ENCODE measurements at regions not wholly inside any gene's neighbourhood (a gene's known extent, or its start where the extent isn't known, plus 50 kb on each side); places are given as distances from the start of the nearest gene placed in this dataset.
A peak's percentile ranks its signal among the peaks of the same experiment; 100 is the strongest.

GRCh38 chr2:238654479-238655197 lies 193.2 kb upstream of the TWIST2 start:
- no peak for DNase-seq (ENCODE audit: low spot score)

GRCh38 chr2:238655198-238655860 lies 192.6 kb upstream of the TWIST2 start:
- DNase-seq (ENCODE audit: low spot score) = no peak

- no peak for DNase-seq (ENCODE audit: low spot score)
Measured at GRCh38 chr2:238655974-238656722, 191.7 kb upstream of the TWIST2 start.

- no peak for DNase-seq (ENCODE audit: low spot score)
Measured at GRCh38 chr2:238657132-238658053, 190.5 kb upstream of the TWIST2 start.

- no peak for DNase-seq (ENCODE audit: low spot score)
Measured at GRCh38 chr2:238658054-238658407, 189.9 kb upstream of the TWIST2 start.

GRCh38 chr2:238658820-238659219 lies 189.1 kb upstream of the TWIST2 start:
- no peak for DNase-seq (ENCODE audit: low spot score)

GRCh38 chr2:238659231-238659630 lies 188.7 kb upstream of the TWIST2 start:
- DNase-seq (ENCODE audit: low spot score) = no peak

GRCh38 chr2:238663586-238663985 lies 184.3 kb upstream of the TWIST2 start:
- DNase-seq (ENCODE audit: low spot score) = no peak

GRCh38 chr2:238665919-238666318 lies 182.0 kb upstream of the TWIST2 start:
- DNase-seq (ENCODE audit: low spot score) = no peak

GRCh38 chr2:238666543-238666942 lies 181.3 kb upstream of the TWIST2 start:
- DNase-seq (ENCODE audit: low spot score) = no peak

GRCh38 chr2:238667008-238667407 lies 180.9 kb upstream of the TWIST2 start:
- no peak for DNase-seq (ENCODE audit: low spot score)

GRCh38 chr2:238667639-238668038 lies 180.2 kb upstream of the TWIST2 start:
- no peak for DNase-seq (ENCODE audit: low spot score)

GRCh38 chr2:238668426-238668825 lies 179.5 kb upstream of the TWIST2 start:
- DNase-seq (ENCODE audit: low spot score) = peak; percentile 9

GRCh38 chr2:238669046-238669445 lies 178.8 kb upstream of the TWIST2 start:
- no peak for DNase-seq (ENCODE audit: low spot score)

GRCh38 chr2:238669581-238670080 lies 178.3 kb upstream of the TWIST2 start:
- DNase-seq (ENCODE audit: low spot score) = no peak

GRCh38 chr2:238670111-238670585 lies 177.7 kb upstream of the TWIST2 start:
- no peak for DNase-seq (ENCODE audit: low spot score)

- DNase-seq (ENCODE audit: low spot score) = no peak
Measured at GRCh38 chr2:238682536-238682935, 165.3 kb upstream of the TWIST2 start.

GRCh38 chr2:238684362-238685326 lies 163.2 kb upstream of the TWIST2 start:
- DNase-seq (ENCODE audit: low spot score) = no peak

GRCh38 chr2:238685327-238685709 lies 162.6 kb upstream of the TWIST2 start:
- no peak for DNase-seq (ENCODE audit: low spot score)

- no peak for DNase-seq (ENCODE audit: low spot score)
Measured at GRCh38 chr2:238685713-238686112, 162.2 kb upstream of the TWIST2 start.

- DNase-seq (ENCODE audit: low spot score) = no peak
Measured at GRCh38 chr2:238686223-238686622, 161.7 kb upstream of the TWIST2 start.
